Lung (tissue), 11 donors: ENCODE measurements at regions not wholly inside any gene's neighbourhood (a gene's known extent, or its start where the extent isn't known, plus 50 kb on each side); places are given as distances from the start of the nearest gene placed in this dataset.
"Not testable (repeated sequence)": the region's sequence is repeated elsewhere in the genome, so short reads cannot be mapped to it uniquely, and the experiment has no call there.

Experiments
- ATAC-seq: fragments of 200-7000 bp; cut with Tn5 transposase; one replicate; pipeline ENCODE4 v1.9.1; 2020; ENCODE audit warnings: moderate number of reproducible peaks; ENCODE audit not compliant: insufficient read depth, low FRiP score
- DNase-seq, 3 donors: peaks; one replicate each; pipeline ENCODE4 v3.0.0-alpha.2; 2013 to 2017
- H3K27ac ChIP-seq, 2 donors: one replicate each; pipeline ENCODE4 v1.5.1; 2013; ENCODE audit warnings: mild to moderate bottlenecking in 2 of 2, moderate library complexity in 2 of 2, control low read depth in 1 of 2, inconsistent platforms in 1 of 2, low read depth in 1 of 2, low read length in 1 of 2
- H3K27me3 ChIP-seq, 3 donors: one replicate each; pipeline ENCODE4 v1.5.1; 2013; ENCODE audit warnings: low read length in 2 of 3; ENCODE audit not compliant: control insufficient read depth in 3 of 3, insufficient read depth in 3 of 3
- H3K36me3 ChIP-seq, 4 donors: one replicate each; pipeline ENCODE4 v1.5.1; 2013; ENCODE audit warnings: low read length in 4 of 4, mild to moderate bottlenecking in 1 of 4, moderate library complexity in 1 of 4; ENCODE audit not compliant: control insufficient read depth in 4 of 4, insufficient read depth in 4 of 4
- H3K4me1 ChIP-seq, 5 donors: one replicate each; pipeline ENCODE4 v1.5.1; 2013; ENCODE audit warnings: low read length in 5 of 5, mild to moderate bottlenecking in 2 of 5, moderate library complexity in 1 of 5; ENCODE audit not compliant: control insufficient read depth in 5 of 5, insufficient read depth in 5 of 5
- H3K4me3 ChIP-seq: one replicate; pipeline ENCODE4 v1.5.1; 2013; ENCODE audit warnings: mild to moderate bottlenecking, control low read depth, moderate library complexity
- H3K9ac ChIP-seq, 2 donors: one replicate each; pipeline ENCODE4 v1.5.1; 2013; ENCODE audit warnings: low read length in 2 of 2, control low read depth in 1 of 2; ENCODE audit not compliant: insufficient read depth in 1 of 2
- H3K9me3 ChIP-seq, 4 donors: one replicate each; pipeline ENCODE4 v1.5.1; 2013; ENCODE audit warnings: low read length in 3 of 4, mild to moderate bottlenecking in 1 of 4, moderate library complexity in 1 of 4; ENCODE audit not compliant: control insufficient read depth in 4 of 4, insufficient read depth in 3 of 4
- WGBS, 2 donors: extraction: QIAGEN DNeasy Blood & Tissue Kit; methylation state at CpG; one replicate each; pipeline ENCODE4 v1.1.7; 2013; 5-methylcytosine and 5-hydroxymethylcytosine counted together
- TF ChIP-seq, protein P1 (sequence below): IDR thresholded peaks from 2 replicates; pipeline ENCODE4 v1.5.1; 2012; ENCODE audit warnings: mild to moderate bottlenecking; ENCODE audit errors: control extremely low read depth, extremely low read depth
- donor health status: control.
- donor health status: control.
- donor health status: Bipolar disorder and iron deficiency.
- donor health status: healthy.
- donor health status: DM: yes; HTN: yes; CAD: no.

DNA sequence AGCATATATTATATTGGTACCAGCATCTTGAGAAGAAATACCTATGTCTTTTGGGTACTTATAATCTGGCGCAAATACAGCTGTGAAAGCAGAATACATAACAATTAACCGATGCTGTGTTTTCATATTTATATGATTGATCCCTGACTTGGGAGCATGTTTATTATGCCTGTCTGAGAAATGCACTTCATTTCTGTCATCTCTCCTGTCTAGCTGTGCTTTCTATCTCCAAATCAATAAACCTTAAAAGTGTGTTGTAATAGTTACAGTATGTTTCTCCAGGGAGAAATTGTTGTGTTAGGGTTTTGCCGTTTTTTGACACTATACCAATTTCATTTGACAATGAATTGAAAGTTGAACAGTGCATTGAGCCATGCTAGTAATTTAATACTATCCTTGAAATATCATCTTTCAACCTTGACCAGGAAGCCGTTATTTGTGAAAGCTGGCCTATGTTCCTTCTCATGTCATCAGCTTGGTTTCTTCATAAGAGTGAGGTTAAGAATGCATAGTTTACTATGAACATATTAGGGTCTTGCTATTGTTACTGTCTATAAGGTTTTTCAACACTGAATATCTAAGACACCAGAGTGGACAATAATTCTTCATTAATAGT, 206.2 kb upstream of the PCDH18 start:
- Histone ChIP-seq H3K4me1 (peaks cover 0 to 17% (median 0%) of the 10 kb centered on the region in 5 donors), H3K27me3 (no peaks in the 10 kb centered on the region), H3K36me3 (no peaks in the 10 kb centered on the region), H3K9me3 (peaks cover 0 to 2% (median 0%) of the 10 kb centered on the region in 4 donors), H3K27ac (no peak overlapping the region), H3K4me3 (no peak overlapping the region), H3K9ac (no peak overlapping the region)
- TF ChIP-seq, protein P1, sequence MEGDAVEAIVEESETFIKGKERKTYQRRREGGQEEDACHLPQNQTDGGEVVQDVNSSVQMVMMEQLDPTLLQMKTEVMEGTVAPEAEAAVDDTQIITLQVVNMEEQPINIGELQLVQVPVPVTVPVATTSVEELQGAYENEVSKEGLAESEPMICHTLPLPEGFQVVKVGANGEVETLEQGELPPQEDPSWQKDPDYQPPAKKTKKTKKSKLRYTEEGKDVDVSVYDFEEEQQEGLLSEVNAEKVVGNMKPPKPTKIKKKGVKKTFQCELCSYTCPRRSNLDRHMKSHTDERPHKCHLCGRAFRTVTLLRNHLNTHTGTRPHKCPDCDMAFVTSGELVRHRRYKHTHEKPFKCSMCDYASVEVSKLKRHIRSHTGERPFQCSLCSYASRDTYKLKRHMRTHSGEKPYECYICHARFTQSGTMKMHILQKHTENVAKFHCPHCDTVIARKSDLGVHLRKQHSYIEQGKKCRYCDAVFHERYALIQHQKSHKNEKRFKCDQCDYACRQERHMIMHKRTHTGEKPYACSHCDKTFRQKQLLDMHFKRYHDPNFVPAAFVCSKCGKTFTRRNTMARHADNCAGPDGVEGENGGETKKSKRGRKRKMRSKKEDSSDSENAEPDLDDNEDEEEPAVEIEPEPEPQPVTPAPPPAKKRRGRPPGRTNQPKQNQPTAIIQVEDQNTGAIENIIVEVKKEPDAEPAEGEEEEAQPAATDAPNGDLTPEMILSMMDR = no peak
- ATAC-seq (no peak), DNase-seq (no peak)
- WGBS, 2 donors = 77 to 82% methylated on average over 4 of the region's 4 CpGs

GRCh38 chr4:137735561-137736104, 203.3 kb upstream of the PCDH18 start:
- DNase-seq = no peak
- ATAC-seq = no peak

DNA sequence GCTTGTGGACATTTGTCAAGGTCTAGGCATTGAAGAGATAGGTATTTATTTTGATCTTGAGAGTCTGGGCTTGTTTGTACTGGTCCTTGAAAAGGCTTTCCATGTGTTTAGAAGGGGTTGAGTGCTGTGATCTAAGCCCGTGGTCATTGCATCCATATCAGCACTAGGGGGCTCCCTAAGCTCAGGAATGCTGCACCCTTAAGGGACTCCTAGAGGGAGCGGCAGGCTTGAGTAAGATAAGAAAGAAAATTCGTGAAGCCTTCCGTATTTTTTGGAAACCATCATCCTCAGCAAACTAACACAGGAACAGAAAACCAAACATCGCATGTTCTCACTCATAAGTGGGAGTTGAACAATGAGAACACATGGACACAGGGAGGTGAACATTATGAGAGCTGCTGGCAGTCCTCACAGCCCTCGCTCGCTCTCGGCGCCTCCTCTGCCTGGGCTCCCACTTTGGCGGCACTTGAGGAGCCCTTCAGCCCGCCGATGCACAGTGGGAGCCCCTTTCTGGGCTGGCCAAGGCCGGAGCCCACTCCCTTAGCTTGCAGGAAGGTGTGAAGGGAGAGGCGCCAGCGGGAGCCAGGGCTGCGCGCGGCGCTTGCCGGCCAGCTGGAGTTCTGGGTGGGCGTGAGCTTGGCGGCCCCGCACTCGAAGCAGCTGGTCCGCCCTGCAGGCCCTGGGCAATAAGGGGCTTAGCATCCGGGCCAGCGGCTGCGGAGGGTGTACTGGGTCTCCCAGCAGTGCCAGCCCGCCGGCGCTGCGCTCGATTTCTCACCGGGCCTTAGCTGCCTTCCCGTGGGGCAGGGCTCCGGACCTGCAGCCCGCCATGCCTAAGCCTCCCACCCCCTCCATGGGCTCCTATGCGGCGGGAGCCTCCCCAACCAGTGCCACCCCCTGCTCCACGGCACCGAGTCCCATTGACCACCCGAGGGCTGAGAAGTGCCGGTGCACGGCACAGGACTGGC, 201.2 kb upstream of the PCDH18 start:
- not testable (repeated sequence) for H3K9ac ChIP-seq, H3K4me1 ChIP-seq, H3K27ac ChIP-seq, H3K9me3 ChIP-seq, H3K36me3 ChIP-seq, DNase-seq, H3K4me3 ChIP-seq, H3K27me3 ChIP-seq
- WGBS, 2 donors = 91 to 92% methylated on average over 35 to 44 of the region's 44 CpGs
- ATAC-seq = peak; percentile 77
- TF ChIP-seq, protein P1 = peak; percentile 4

More at GRCh38 chr4:137735561-137736104, 203.3 kb upstream of the PCDH18 start:
- Histone ChIP-seq H3K36me3 (no peaks in the 10 kb centered on the region), H3K27me3 (no peaks in the 10 kb centered on the region), H3K9ac (no peak overlapping the region), H3K9me3 (peaks cover 0 to 3% (median 1%) of the 10 kb centered on the region in 4 donors), H3K4me3 (no peak overlapping the region), H3K27ac (no peak overlapping the region), H3K4me1 (peaks cover 0 to 17% (median 0%) of the 10 kb centered on the region in 5 donors)
- WGBS, 2 donors = 88 to 92% methylated on average over 4 of the region's 4 CpGs
- TF ChIP-seq, protein P1 = no peak
